NCI-H1105 treated with DMSO at 0.1 percent for 48 hours (cell line): ENCODE measurements at regions not wholly inside any gene's neighbourhood (a gene's known extent, or its start where the extent isn't known, plus 50 kb on each side); places are given as distances from the start of the nearest gene placed in this dataset.
"Not testable (repeated sequence)": the region's sequence is repeated elsewhere in the genome, so short reads cannot be mapped to it uniquely, and the experiment has no call there.

ENCODE experiments used
- DNase-seq: peaks from one replicate; lab custom pipeline; 2025; lab: John Stamatoyannopoulos, UW

GRCh38 chr7:112678626-112679025 lies 111.6 kb downstream of the TMEM168 start:
- no peak for DNase-seq

DNA sequence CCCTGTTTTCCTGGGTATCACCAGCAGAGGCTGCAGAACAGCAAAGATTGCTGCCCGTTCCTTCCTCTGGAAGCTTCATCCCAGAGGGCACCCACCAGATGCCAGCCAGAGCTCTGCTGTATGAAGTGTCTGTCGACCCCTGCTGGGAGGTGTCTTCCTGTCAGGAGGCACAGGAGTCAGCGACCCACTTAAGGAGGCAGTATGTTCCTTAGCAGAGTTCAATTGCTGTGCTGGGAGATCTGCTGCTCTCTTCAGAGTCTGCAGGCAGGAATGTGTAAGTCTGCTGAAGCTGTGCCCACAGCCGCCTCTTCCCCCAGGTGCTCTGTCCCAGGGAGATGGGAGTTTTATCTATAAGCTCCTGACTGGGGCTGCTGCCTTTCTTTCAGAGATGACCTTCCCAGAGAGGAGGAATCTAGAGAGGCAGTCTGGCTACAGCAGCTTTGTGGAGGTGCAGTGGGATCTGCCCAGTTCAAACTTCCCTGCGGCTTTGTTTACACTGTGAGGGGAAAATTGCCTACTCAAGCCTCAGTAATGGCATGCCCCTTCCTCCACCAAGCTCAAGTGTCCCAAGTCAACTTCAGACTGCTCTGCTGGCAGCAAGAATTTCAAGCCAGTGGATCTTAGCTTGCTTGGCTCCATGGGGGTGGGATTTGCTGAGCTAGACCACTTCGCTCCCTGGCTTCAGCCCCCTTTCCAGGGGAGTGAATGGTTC lies 100.6 kb downstream of the TMEM168 start:
- DNase-seq: not testable (repeated sequence)

DNA sequence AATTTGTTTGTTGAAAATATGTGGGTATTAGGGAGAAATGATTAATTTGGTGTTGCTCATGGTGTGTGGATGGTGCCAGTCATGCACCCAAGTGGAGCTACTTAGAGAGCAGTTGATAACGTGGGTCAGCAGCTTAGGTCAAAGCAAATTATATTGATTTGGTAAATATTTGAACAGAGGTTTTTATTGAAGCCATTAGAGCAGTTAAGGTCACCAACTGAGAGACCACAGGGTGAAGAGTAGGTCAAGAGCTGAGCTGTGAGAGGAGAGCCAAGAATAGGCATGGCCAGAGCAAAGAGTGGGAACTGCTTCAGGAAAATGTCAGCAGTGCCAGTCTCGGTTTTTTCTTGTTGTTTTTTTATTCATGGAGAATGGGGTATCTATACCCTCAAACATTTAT lies 97.9 kb downstream of the TMEM168 start:
- DNase-seq: no peak

DNA sequence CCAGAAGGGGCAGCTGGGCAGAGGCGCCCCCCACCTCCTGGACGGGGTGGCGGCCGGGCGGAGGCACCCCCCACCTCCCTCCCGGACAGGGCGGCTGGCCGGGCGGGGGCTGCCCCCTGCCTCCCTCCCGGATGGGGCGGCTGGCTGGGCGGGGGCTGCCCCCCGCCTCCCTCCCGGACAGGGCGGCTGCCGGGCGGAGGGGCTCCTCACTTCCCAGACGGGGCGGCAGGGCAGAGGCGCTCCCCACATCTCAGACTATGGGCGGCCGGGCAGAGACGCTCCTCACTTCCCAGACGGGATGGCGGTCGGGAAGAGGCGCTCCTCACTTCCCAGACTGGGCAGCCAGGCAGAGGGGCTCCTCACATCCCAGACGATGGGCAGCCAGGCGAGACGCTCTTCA lies 93.0 kb downstream of the TMEM168 start:
- DNase-seq: not testable (repeated sequence)

DNA sequence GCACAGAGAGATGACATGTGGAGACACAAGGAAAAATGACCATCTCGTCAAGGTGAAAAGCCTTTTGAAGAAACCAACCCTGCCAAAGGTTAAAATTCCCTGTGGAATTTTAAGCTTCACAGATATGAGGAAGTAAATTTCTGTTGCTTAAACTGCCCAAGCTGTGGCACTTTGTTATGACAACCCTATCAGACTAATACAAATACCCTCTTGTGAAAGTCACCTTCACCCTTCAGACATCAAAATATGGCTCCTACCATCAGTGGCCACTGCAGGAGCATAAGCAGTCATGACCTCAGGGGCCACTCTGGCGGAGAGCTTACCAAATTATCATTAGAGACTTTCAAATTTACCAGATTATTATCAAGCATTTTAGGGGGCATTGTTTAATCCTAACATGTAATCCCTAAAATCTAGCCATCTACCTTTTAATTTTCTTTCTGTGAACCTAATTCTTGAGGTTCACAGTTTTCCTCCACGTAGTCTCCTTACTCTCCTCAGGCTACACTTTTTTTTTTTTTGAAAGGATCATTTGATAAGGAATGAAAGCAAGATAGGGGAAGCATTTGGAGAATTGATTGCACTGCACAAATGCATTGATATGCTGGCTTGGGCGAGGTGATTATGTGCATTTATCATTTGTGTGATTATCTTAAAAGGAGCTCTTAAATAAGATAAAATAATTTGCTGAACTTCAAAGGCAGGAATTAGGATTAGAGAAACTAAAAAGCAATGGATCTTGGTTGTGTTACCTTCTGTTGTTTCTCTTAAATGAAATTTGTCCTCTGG lies 90.3 kb downstream of the TMEM168 start:
- no peak for DNase-seq

- DNase-seq: no peak
Measured at GRCh38 chr7:112701456-112701855, 88.7 kb downstream of the TMEM168 start.

DNA sequence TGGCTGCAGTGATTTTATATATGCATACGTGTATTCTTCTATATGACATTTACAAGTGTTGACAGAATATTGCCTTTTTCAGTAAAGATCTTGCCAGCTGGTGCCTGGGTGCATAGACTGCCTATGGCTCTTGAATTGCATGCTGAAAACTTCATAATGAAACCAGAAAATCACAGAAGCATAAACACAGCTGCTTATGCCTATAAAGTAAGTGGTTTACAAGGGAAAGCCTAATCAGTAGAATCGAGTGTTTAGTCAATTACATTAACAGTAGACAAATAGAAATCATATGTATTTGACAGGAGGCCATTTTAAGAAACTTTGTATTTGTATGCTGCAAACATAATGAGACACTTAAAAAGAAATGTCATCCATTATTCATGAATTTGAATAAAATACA lies 82.5 kb downstream of the TMEM168 start:
- peak; percentile 65 for DNase-seq

- no peak for DNase-seq
Measured at GRCh38 chr7:112708236-112708635, 82.0 kb downstream of the TMEM168 start.
